Stomach smooth muscle (tissue), 2 donors: ENCODE measurements at regions not wholly inside any gene's neighbourhood (a gene's known extent, or its start where the extent isn't known, plus 50 kb on each side); places are given as distances from the start of the nearest gene placed in this dataset.

ENCODE experiments used
- H3K27ac ChIP-seq: one replicate; pipeline ENCODE4 v1.7.0; 2013; ENCODE audit warnings: mild to moderate bottlenecking, low read length, inconsistent platforms
- H3K27me3 ChIP-seq, 2 donors: one replicate each; pipeline ENCODE4 v1.7.0; 2013; ENCODE audit warnings: low read length in 2 of 2; ENCODE audit not compliant: insufficient read depth in 2 of 2, control insufficient read depth in 1 of 2
- H3K36me3 ChIP-seq, 2 donors: one replicate each; pipeline ENCODE4 v1.7.0; 2013; ENCODE audit warnings: low read length in 2 of 2; ENCODE audit not compliant: control insufficient read depth in 2 of 2, insufficient read depth in 2 of 2
- H3K4me1 ChIP-seq: one replicate; pipeline ENCODE4 v1.7.0; 2013; ENCODE audit warnings: low read length; ENCODE audit not compliant: control insufficient read depth, insufficient read depth
- H3K4me3 ChIP-seq, 2 donors: one replicate each; pipeline ENCODE4 v1.7.0; 2013; ENCODE audit warnings: low read length in 2 of 2
- H3K9ac ChIP-seq, 2 donors: one replicate each; pipeline ENCODE4 v1.7.0; 2013; ENCODE audit warnings: low read length in 2 of 2, mild to moderate bottlenecking in 1 of 2
- H3K9me3 ChIP-seq, 2 donors: one replicate each; pipeline ENCODE4 v1.7.0; 2013; ENCODE audit warnings: low read length in 2 of 2; ENCODE audit not compliant: control insufficient read depth in 2 of 2
- donor health status: healthy.
- donor health status: Pancreatic carcinoma.

- Histone ChIP-seq H3K27me3 (no peaks in the 10 kb centered on the region), H3K36me3 (no peaks in the 10 kb centered on the region), H3K4me3 (no peak overlapping the region), H3K27ac (no peak overlapping the region), H3K4me1 (no peaks in the 10 kb centered on the region), H3K9ac (no peak overlapping the region), H3K9me3 (no peaks in the 10 kb centered on the region)
These were observed 123.8 kb upstream of the PRPS1L1 start for GRCh38 chr7:18151422-18151821.

DNA sequence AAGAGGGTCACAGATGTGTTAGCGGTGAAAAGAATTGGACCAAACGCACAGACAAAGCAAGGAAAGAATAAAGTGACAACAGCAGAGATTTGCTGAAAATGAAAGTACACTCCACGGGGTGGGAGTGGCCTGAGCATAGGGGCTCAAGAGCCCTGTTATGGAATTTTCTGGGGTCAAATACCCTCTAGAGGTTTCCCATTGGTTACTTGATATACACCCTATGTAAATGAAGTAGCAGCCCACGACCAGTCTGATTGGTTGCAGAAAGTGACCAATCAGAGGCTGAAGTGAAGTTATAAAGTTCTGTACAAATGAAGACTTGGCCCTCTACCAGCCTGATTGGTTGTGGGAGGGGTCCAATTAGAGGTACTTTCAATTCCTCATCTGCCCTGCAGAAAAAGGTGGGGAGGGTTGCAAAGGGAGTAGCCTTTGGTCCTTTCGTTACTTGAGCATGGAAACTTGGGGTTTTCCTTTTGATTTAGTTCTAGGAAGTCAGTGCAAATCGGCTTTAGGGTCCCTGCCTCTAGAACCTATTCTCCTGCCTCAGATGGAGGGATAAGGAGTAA is 125.6 kb upstream of the PRPS1L1 start:
- Histone ChIP-seq H3K4me3 (no peak overlapping the region), H3K27ac (no peak overlapping the region), H3K36me3 (no peaks in the 10 kb centered on the region), H3K27me3 (no peaks in the 10 kb centered on the region), H3K9me3 (no peaks in the 10 kb centered on the region), H3K4me1 (no peaks in the 10 kb centered on the region), H3K9ac (no peak overlapping the region)

- Histone ChIP-seq H3K27ac (no peak overlapping the region), H3K4me1 (no peaks in the 10 kb centered on the region), H3K36me3 (no peaks in the 10 kb centered on the region), H3K27me3 (no peaks in the 10 kb centered on the region), H3K9me3 (no peaks in the 10 kb centered on the region), H3K4me3 (no peak overlapping the region), H3K9ac (no peak overlapping the region)
These were observed 127.1 kb upstream of the PRPS1L1 start for GRCh38 chr7:18154726-18155125.

DNA sequence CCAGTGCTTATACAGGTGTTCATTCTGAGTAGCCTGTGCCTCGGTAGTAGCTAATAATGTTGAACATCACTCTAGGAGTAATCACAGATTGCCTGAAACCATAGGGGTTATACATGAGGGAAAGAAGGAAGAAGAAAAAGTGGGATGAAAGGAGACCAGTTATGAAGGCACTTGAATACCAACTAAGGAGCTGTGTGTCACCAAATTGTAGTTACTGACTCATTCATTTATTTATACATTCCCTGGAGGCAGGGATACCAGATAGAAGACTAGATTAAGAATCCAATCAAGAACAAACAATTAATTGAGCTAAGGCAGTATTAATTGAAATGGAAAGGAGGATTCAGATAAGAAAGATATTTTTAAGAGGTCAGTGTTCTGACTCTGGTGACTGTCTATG is 129.6 kb upstream of the PRPS1L1 start:
- Histone ChIP-seq H3K27ac (no peak overlapping the region), H3K4me3 (no peak overlapping the region), H3K9ac (no peak overlapping the region), H3K9me3 (no peaks in the 10 kb centered on the region), H3K4me1 (no peaks in the 10 kb centered on the region), H3K36me3 (no peaks in the 10 kb centered on the region), H3K27me3 (no peaks in the 10 kb centered on the region)

- no peaks in the 10 kb centered on the region for H3K9me3 ChIP-seq
- no peak overlapping the region for H3K9ac ChIP-seq
- no peaks in the 10 kb centered on the region for H3K4me1 ChIP-seq
- H3K27ac ChIP-seq: no peak overlapping the region
- H3K27me3 ChIP-seq: no peaks in the 10 kb centered on the region
- no peak overlapping the region for H3K4me3 ChIP-seq
- no peaks in the 10 kb centered on the region for H3K36me3 ChIP-seq
These were observed 135.0 kb upstream of the PRPS1L1 start for GRCh38 chr7:18162657-18163056.

DNA sequence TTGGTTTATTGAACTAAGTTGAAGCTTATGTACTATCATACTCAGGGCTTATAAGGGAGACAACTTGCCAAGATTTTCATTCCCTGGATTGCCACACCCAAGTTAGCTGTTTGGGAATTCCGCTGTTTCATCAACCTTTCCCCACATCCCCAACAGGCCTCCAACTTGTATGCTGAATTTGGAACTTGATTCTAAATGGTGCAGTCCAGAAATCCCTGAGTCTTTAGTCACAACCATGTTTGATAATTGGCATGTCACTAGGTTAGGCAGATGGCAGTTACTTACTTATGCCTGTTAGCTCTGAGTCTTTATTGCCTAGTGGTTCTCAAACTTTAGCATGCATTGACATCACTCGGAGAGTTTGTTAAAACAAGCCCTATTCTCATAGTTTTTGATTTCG is 135.4 kb upstream of the PRPS1L1 start:
- no peaks in the 10 kb centered on the region for H3K9me3 ChIP-seq
- no peak overlapping the region for H3K4me3 ChIP-seq
- H3K27me3 ChIP-seq: no peaks in the 10 kb centered on the region
- no peaks in the 10 kb centered on the region for H3K4me1 ChIP-seq
- no peak overlapping the region for H3K9ac ChIP-seq
- H3K36me3 ChIP-seq: no peaks in the 10 kb centered on the region
- no peak overlapping the region for H3K27ac ChIP-seq

DNA sequence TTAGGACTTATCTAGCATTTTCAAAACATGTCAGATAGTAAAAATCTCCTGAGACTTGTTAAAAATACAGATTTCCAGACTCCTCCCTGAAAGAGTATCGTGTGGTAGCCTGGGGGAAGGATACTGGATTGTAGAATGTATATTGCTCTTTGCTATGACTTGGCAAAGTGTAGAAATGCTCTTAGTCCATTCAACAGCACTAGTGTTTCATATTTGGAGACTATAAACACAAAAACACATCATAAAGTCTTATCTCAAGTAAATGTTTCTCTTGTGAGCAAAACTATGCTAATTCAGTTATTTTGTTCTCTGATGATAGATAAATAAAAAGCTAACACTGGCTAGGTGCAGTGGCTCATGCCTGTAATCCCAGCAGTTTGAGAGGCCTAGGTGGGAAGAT is 137.5 kb upstream of the PRPS1L1 start:
- Histone ChIP-seq H3K4me3 (no peak overlapping the region), H3K9me3 (no peaks in the 10 kb centered on the region), H3K27ac (no peak overlapping the region), H3K4me1 (no peaks in the 10 kb centered on the region), H3K27me3 (no peaks in the 10 kb centered on the region), H3K9ac (no peak overlapping the region), H3K36me3 (no peaks in the 10 kb centered on the region)

- Histone ChIP-seq H3K9me3 (no peaks in the 10 kb centered on the region), H3K4me1 (no peaks in the 10 kb centered on the region), H3K4me3 (no peak overlapping the region), H3K9ac (no peak overlapping the region), H3K27ac (no peak overlapping the region), H3K27me3 (no peaks in the 10 kb centered on the region), H3K36me3 (no peaks in the 10 kb centered on the region)
These were observed 138.4 kb upstream of the PRPS1L1 start for GRCh38 chr7:18166002-18166401.

- Histone ChIP-seq H3K4me1 (no peaks in the 10 kb centered on the region), H3K9me3 (no peaks in the 10 kb centered on the region), H3K27ac (no peak overlapping the region), H3K4me3 (no peak overlapping the region), H3K36me3 (no peaks in the 10 kb centered on the region), H3K27me3 (no peaks in the 10 kb centered on the region), H3K9ac (no peak overlapping the region)
These were observed 140.2 kb upstream of the PRPS1L1 start for GRCh38 chr7:18167815-18168214.

GRCh38 chr7:18174996-18175395 is 147.3 kb upstream of the PRPS1L1 start:
- H3K27ac ChIP-seq: no peak overlapping the region
- peaks cover 6% of the 10 kb centered on the region for H3K4me1 ChIP-seq
- H3K27me3 ChIP-seq: no peaks in the 10 kb centered on the region
- H3K4me3 ChIP-seq: no peak overlapping the region
- H3K36me3 ChIP-seq: no peaks in the 10 kb centered on the region
- H3K9ac ChIP-seq: no peak overlapping the region
- no peaks in the 10 kb centered on the region for H3K9me3 ChIP-seq

DNA sequence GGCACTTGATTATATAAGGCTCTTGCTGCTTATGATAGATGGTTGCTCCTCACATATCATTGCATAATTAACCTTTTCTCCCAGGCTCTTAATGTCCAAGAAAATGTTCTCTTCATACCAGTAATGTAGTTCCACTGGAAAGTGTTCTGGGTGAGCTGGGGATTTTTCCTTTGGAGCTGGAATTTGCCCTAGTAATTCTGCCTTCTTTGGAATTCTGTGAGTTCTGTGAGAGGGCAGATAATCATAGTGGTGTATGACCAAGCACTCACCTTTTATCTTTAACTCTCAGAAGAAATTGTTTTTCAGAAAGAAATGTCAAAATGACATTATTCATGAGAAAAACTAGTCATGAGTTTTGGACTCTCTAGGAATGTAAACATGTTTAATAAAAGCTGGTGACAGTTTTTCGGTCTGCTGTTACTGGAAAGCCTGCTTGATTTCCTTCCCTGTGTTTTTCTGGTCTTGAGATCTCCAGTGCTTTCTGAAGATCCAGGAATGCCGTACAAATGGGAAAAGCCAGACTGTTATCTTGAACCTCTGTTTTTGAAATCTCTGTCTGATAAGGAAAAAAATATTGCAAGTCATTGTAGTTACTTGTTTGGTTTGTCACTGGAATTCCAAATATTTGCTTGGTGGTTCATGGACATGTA is 148.3 kb upstream of the PRPS1L1 start:
- Histone ChIP-seq H3K27me3 (no peaks in the 10 kb centered on the region), H3K36me3 (no peaks in the 10 kb centered on the region), H3K27ac (no peak overlapping the region), H3K4me1 (peaks cover 6% of the 10 kb centered on the region), H3K4me3 (no peak overlapping the region), H3K9me3 (no peaks in the 10 kb centered on the region), H3K9ac (no peak overlapping the region)
